ENCODE measurements at regions not wholly inside any gene's neighbourhood (a gene's known extent, or its start where the extent isn't known, plus 50 kb on each side); places are given as distances from the start of the nearest gene placed in this dataset.

DNA sequence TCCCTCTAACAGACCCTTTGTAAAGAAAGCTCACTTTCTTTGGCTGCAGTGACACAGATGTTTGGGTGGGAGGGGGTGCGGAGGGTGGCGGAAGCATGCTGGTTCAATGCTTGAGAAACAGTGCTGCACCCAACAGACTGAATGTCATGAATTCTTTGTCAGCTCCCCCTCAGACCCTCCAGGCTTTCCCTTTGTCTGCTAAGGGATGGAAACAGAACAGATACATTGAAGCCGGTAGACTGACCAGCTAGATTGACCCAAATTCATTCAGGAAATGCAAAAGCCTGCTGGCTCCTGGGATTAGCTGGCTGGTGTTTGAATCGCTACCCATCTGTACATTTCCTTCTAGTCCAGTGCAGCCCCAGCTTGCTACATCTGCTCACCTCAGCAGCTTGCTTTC, 90.8 kb upstream of the PAK3 start:
- DNase-seq (ENCODE audit: low read depth, low spot score), result no peak
- H2AFZ ChIP-seq (ENCODE audit: low read depth, low read length), result no peak overlapping the region
- no peaks in the 10 kb centered on the region for H3K4me1 ChIP-seq (ENCODE audit: control insufficient read depth, extremely low read depth, insufficient read depth, low read length)
- dilution Hi-C loops (cut with MboI; ENCODE audit: extremely low pct_ligation_motif_present, low sequenced_read_pairs) (no loop called here), intact Hi-C loops (cut with micrococcal nuclease) (no loop called here)
- H3K27me3 ChIP-seq (ENCODE audit: control insufficient read depth in 2 of 2, insufficient read depth in 2 of 2, low read length in 2 of 2), result no peaks in the 10 kb centered on the region
- H3K36me3 ChIP-seq (ENCODE audit: control insufficient read depth in 2 of 2, extremely low read depth in 1 of 2, insufficient read depth in 2 of 2, low read length in 2 of 2), result no peaks in the 10 kb centered on the region
- no peak overlapping the region for H3K4me2 ChIP-seq (ENCODE audit: insufficient read depth, low read length)
- FAIRE-seq, result no peak
- TF ChIP-seq FOS (IDR thresholded peaks at IDR 0.05; ENCODE audit: borderline replicate concordance, insufficient read depth, low read length) (no peak), POLR2AphosphoS5 (IDR thresholded peaks at IDR 0.05; ENCODE audit: insufficient read depth, low read depth, low read length) (no peak), JUN (IDR thresholded peaks at IDR 0.05; ENCODE audit: borderline replicate concordance, insufficient read depth, insufficient read length, low read depth) (no peak), EZH2 (IDR thresholded peaks at IDR 0.05; ENCODE audit: borderline replicate concordance, low read depth, low read length, severe bottlenecking) (no peak)
- CTCF ChIA-PET, result no interaction called here
- POLR2A ChIA-PET, result no interaction called here
- H3K9me3 ChIP-seq (replicated peaks; ENCODE audit: control insufficient read depth, insufficient read depth, low read length), result no peaks in the 10 kb centered on the region
- no peak overlapping the region for H3K4me3 ChIP-seq (replicated peaks in 1 of 3; ENCODE audit: insufficient read depth in 1 of 3, low read depth in 1 of 3, low read length in 3 of 3)
- no peaks in the 10 kb centered on the region for H3K79me2 ChIP-seq (ENCODE audit: control insufficient read depth, insufficient read depth, low read length)
- no peak overlapping the region for H3K27ac ChIP-seq (ENCODE audit: insufficient read depth, low read depth, low read length)
- no peak overlapping the region for H3K9ac ChIP-seq (replicated peaks; ENCODE audit: extremely low read depth, insufficient read depth, low read length)
- H3K9me1 ChIP-seq (replicated peaks; ENCODE audit: control insufficient read depth, extremely low read depth, insufficient read depth, low read length), result no peaks in the 10 kb centered on the region
- H4K20me1 ChIP-seq (replicated peaks; ENCODE audit: control insufficient read depth, extremely low read depth, insufficient read depth, low read length), result no peaks in the 10 kb centered on the region
- BruUV-seq (replicated peaks), result no TSS peak

DNA sequence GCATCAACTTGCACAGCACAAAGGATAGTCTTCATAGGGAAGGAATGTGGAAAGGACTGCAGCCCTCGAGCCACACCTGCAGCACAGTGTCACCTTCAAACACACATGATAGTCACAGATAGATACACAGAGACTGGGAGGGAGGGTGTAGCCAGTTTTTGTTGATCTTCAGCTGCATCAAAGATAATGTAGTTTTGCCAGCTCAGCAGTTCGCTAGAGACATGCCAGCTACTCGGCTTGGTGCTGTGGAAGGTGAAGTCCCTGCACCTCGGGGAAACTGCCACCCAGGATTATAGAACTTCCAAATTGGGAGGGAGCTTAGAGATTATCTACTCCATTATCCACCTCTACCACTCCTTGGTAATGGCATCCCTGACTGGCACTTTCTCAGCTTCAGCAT, 92.9 kb upstream of the PAK3 start:
- no peak overlapping the region for H3K4me3 ChIP-seq (replicated peaks in 1 of 3; ENCODE audit: insufficient read depth in 1 of 3, low read depth in 1 of 3, low read length in 3 of 3)
- no peaks in the 10 kb centered on the region for H3K27me3 ChIP-seq (ENCODE audit: control insufficient read depth in 2 of 2, insufficient read depth in 2 of 2, low read length in 2 of 2)
- no peak overlapping the region for H3K9ac ChIP-seq (replicated peaks; ENCODE audit: extremely low read depth, insufficient read depth, low read length)
- H2AFZ ChIP-seq (ENCODE audit: low read depth, low read length), result no peak overlapping the region
- CTCF ChIA-PET, result no interaction called here
- no peaks in the 10 kb centered on the region for H4K20me1 ChIP-seq (replicated peaks; ENCODE audit: control insufficient read depth, extremely low read depth, insufficient read depth, low read length)
- no peaks in the 10 kb centered on the region for H3K79me2 ChIP-seq (ENCODE audit: control insufficient read depth, insufficient read depth, low read length)
- no peaks in the 10 kb centered on the region for H3K36me3 ChIP-seq (ENCODE audit: control insufficient read depth in 2 of 2, extremely low read depth in 1 of 2, insufficient read depth in 2 of 2, low read length in 2 of 2)
- H3K27ac ChIP-seq (ENCODE audit: insufficient read depth, low read depth, low read length), result no peak overlapping the region
- no peaks in the 10 kb centered on the region for H3K9me3 ChIP-seq (replicated peaks; ENCODE audit: control insufficient read depth, insufficient read depth, low read length)
- intact Hi-C loops (cut with micrococcal nuclease), result no loop called here
- no peaks in the 10 kb centered on the region for H3K9me1 ChIP-seq (replicated peaks; ENCODE audit: control insufficient read depth, extremely low read depth, insufficient read depth, low read length)
- dilution Hi-C loops (cut with MboI; ENCODE audit: extremely low pct_ligation_motif_present, low sequenced_read_pairs), result no loop called here
- POLR2A ChIA-PET, result no interaction called here
- TF ChIP-seq EZH2 (IDR thresholded peaks at IDR 0.05; ENCODE audit: borderline replicate concordance, low read depth, low read length, severe bottlenecking), result no peak
- TF ChIP-seq POLR2A (IDR thresholded peaks at IDR 0.05; ENCODE audit: low read depth, low read length), result no peak
- TF ChIP-seq POLR2AphosphoS5 (IDR thresholded peaks at IDR 0.05; ENCODE audit: insufficient read depth, low read depth, low read length), result no peak
- no peak for TF ChIP-seq FOS (IDR thresholded peaks at IDR 0.05; ENCODE audit: borderline replicate concordance, insufficient read depth, low read length)
- no peak for TF ChIP-seq GATA2 (IDR thresholded peaks at IDR 0.05; ENCODE audit: insufficient read depth, insufficient read length, low read depth, low read length)
- TF ChIP-seq, protein P1, sequence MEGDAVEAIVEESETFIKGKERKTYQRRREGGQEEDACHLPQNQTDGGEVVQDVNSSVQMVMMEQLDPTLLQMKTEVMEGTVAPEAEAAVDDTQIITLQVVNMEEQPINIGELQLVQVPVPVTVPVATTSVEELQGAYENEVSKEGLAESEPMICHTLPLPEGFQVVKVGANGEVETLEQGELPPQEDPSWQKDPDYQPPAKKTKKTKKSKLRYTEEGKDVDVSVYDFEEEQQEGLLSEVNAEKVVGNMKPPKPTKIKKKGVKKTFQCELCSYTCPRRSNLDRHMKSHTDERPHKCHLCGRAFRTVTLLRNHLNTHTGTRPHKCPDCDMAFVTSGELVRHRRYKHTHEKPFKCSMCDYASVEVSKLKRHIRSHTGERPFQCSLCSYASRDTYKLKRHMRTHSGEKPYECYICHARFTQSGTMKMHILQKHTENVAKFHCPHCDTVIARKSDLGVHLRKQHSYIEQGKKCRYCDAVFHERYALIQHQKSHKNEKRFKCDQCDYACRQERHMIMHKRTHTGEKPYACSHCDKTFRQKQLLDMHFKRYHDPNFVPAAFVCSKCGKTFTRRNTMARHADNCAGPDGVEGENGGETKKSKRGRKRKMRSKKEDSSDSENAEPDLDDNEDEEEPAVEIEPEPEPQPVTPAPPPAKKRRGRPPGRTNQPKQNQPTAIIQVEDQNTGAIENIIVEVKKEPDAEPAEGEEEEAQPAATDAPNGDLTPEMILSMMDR (IDR thresholded peaks at IDR 0.05; ENCODE audit: extremely low read depth in 1 of 2, insufficient read depth in 1 of 2, low read depth in 1 of 2, low read length in 2 of 2), result no peak
- BruUV-seq (replicated peaks), result no TSS peak
- H3K4me1 ChIP-seq (ENCODE audit: control insufficient read depth, extremely low read depth, insufficient read depth, low read length), result no peaks in the 10 kb centered on the region
- no peak overlapping the region for H3K4me2 ChIP-seq (ENCODE audit: insufficient read depth, low read length)
- DNase-seq (ENCODE audit: low read depth, low spot score) (no peak), FAIRE-seq (no peak)

Measured in endothelial cell of umbilical vein (primary cell).